Pancreas (tissue), 10 donors: ENCODE measurements at regions not wholly inside any gene's neighbourhood (a gene's known extent, or its start where the extent isn't known, plus 50 kb on each side); places are given as distances from the start of the nearest gene placed in this dataset.

ENCODE experiments used
- ATAC-seq, 4 donors: fragments of 200-7000 bp; cut with Tn5 transposase; one replicate each; pipeline versions ENCODE4 v1.8.0 to v1.9.1; 2020; ENCODE audit warnings: mild to moderate bottlenecking in 4 of 4, moderate library complexity in 4 of 4
- DNase-seq, 6 donors: peaks; one replicate each; pipeline ENCODE4 v3.0.0-alpha.2; 2020
- FAIRE-seq: peaks from 2 replicates; lab custom pipeline; 2012; peaks lifted over from hg19 to GRCh38; lab: Jason Lieb, UNC
- H3K27ac ChIP-seq, 4 donors: fragments of 200-600 bp; sonication (generic); 1 replicate in 3 of 4; 2 replicates in 1 of 4; pipeline versions ENCODE4 v1.5.0 to v1.8.0; 2020
- H3K27me3 ChIP-seq, 4 donors: fragments of 200-600 bp; one replicate each; pipeline ENCODE4 v1.8.0; 2021
- H3K36me3 ChIP-seq, 3 donors: fragments of 200-600 bp; sonication (generic) in 1 of 3; one replicate each; pipeline versions ENCODE4 v1.5.0 to v1.8.0; 2020 to 2021
- H3K4me1 ChIP-seq, 3 donors: fragments of 200-600 bp; one replicate each; pipeline ENCODE4 v1.8.0; 2021
- H3K4me3 ChIP-seq, 4 donors: fragments of 200-600 bp; sonication (generic) in 2 of 4; one replicate each; pipeline versions ENCODE4 v1.5.0 to v1.8.0; 2020 to 2021
- H3K9me3 ChIP-seq, 4 donors: fragments of 200-600 bp; one replicate each; pipeline ENCODE4 v1.8.0; 2021
- CTCF ChIP-seq, 4 donors: fragments of 200-600 bp; sonication (generic) in 3 of 4; IDR thresholded peaks; one replicate each; pipeline versions ENCODE4 v1.5.0 to v1.8.0; 2021; ENCODE audit warnings: antibody characterized with exemption in 4 of 4
- WGBS, 2 donors: extraction: QIAGEN DNeasy Blood & Tissue Kit; methylation state at CpG; one replicate each; pipeline ENCODE4 v1.1.7; 2013; 5-methylcytosine and 5-hydroxymethylcytosine counted together
- intact Hi-C, 3 donors: fragments of 100-400 bp; cut with DNase I; formaldehyde crosslinking; loops; one replicate each; pipeline versions ENCODE4 v1.11.1 to v1.14.2; 2022
- donor health status: healthy with polysubstance abuse.
- donor health status: DM: no; HTN: no; CAD: no; lungs with moderate emphysema.
- donor health status: DM: no; HTN: no; CAD: no.
- donor health status: control.
- donor health status: control.
- donor health status: Bipolar disorder and iron deficiency.
- donor health status: DM: yes; HTN: yes; CAD: no.
- donor health status: DM: no; HTN: no; CAD: no.
- donor health status: DM: no; HTN: no; CAD: no.
- donor health status: DM: yes; HTN: yes; CAD: no.

GRCh38 chr6:140609956-140610355, 1235.5 kb upstream of the CITED2 start:
- H3K36me3 ChIP-seq, result no peaks in the 10 kb centered on the region
- intact Hi-C loops, result no loop called here
- H3K4me1 ChIP-seq, result no peaks in the 10 kb centered on the region
- DNase-seq (no peak), ATAC-seq (no peak), FAIRE-seq (no peak)
- WGBS, 2 donors, result 77 to 83% methylated on average over 2 of the region's 2 CpGs
- H3K27ac ChIP-seq, result no peak overlapping the region
- no peak overlapping the region for H3K4me3 ChIP-seq
- no peak for TF ChIP-seq CTCF (IDR thresholded peaks at IDR 0.05)
- H3K9me3 ChIP-seq, result no peaks in the 10 kb centered on the region
- no peaks in the 10 kb centered on the region for H3K27me3 ChIP-seq

DNA sequence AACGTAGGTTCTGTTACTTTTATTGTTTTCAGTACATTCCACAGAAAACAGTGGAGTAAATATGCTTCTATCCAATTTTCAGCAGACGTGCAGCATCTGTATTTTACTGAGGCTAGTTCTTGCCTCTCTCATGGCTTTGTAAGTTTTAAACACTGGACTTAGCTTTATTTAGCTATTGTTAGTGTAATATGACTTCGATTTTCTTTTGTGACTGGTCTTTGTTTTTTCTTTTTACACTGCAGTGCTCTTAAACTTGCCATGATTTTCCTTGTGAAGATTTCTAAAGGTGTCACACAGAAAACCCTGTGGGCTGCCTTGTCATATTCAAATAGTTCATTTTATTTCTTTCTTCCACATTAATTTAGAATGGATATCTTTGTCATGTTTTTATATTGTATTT, 1234.9 kb upstream of the CITED2 start:
- FAIRE-seq, result no peak
- no peaks in the 10 kb centered on the region for H3K36me3 ChIP-seq
- no peak overlapping the region for H3K27ac ChIP-seq
- intact Hi-C loops, result no loop called here
- no peak for DNase-seq
- no peak for ATAC-seq
- no peaks in the 10 kb centered on the region for H3K27me3 ChIP-seq
- H3K4me1 ChIP-seq, result no peaks in the 10 kb centered on the region
- H3K9me3 ChIP-seq, result no peaks in the 10 kb centered on the region
- no peak overlapping the region for H3K4me3 ChIP-seq
- WGBS, 2 donors, result 48 to 67% methylated on average over 3 of the region's 3 CpGs
- TF ChIP-seq CTCF (IDR thresholded peaks at IDR 0.05), result no peak

GRCh38 chr6:140604786-140605185, 1230.3 kb upstream of the CITED2 start:
- intact Hi-C loops, result no loop called here
- Histone ChIP-seq H3K36me3 (no peaks in the 10 kb centered on the region), H3K4me1 (no peaks in the 10 kb centered on the region), H3K4me3 (no peak overlapping the region), H3K27ac (no peak overlapping the region), H3K27me3 (no peaks in the 10 kb centered on the region), H3K9me3 (no peaks in the 10 kb centered on the region)
- 77 to 84% methylated on average over 3 of the region's 3 CpGs for WGBS, 2 donors
- DNase-seq (no peak), FAIRE-seq (no peak), ATAC-seq (no peak)
- TF ChIP-seq CTCF (IDR thresholded peaks at IDR 0.05), result no peak

- TF ChIP-seq CTCF (IDR thresholded peaks at IDR 0.05), result no peak
- H3K27ac ChIP-seq, result no peak overlapping the region
- H3K9me3 ChIP-seq, result no peaks in the 10 kb centered on the region
- H3K36me3 ChIP-seq, result no peaks in the 10 kb centered on the region
- H3K4me1 ChIP-seq, result no peaks in the 10 kb centered on the region
- 68 to 77% methylated on average over 6 of the region's 6 CpGs for WGBS, 2 donors
- no peaks in the 10 kb centered on the region for H3K27me3 ChIP-seq
- FAIRE-seq (no peak), DNase-seq (no peak), ATAC-seq (no peak)
- intact Hi-C loops, result no loop called here
- no peak overlapping the region for H3K4me3 ChIP-seq
Measured at GRCh38 chr6:140602431-140603248, 1228.2 kb upstream of the CITED2 start.
